ENCODE measurements at regions not wholly inside any gene's neighbourhood (a gene's known extent, or its start where the extent isn't known, plus 50 kb on each side); places are given as distances from the start of the nearest gene placed in this dataset.
"Not testable (repeated sequence)": the region's sequence is repeated elsewhere in the genome, so short reads cannot be mapped to it uniquely, and the experiment has no call there.

DNA sequence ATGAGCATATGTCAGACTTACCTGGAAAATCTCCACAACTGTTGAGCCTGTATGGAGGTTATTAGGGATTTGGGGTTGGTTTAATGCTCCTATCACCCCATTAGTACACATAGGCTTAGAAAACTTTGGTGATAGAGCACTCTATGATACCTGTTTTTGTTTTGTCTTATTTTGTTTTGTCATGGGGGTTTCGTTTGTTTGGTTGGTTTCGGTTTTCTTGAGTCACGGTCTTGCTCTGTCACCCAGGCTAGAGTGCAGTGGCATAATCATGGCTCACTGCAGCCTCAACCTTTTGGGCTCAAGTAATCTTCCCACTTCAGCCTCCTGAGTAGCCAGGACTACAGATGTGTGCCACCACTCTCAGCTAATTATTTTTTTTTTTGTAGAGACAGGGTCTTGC is 70.0 kb downstream of the MZT1 start:
- DNase-seq (ENCODE audit: low read depth): no peak

DNA sequence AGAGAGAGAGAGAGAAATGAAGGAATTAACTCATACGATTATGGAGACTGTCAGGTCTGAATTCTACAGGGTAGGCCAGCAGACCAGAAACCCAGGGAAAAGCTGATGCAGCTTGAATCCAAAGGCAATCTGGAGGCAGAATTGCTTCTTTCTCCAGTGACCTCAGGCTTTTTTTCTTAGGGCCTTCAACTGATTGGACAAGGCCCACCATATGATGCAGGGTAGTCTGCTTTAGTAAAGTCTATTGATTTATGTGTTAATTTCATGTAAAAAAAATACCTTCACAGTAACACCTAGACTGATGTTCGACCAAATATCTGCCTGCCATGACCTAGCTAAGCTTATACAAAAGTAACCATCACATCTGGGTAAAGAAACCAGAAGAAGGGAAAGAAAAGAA is 71.1 kb downstream of the MZT1 start:
- no peak for DNase-seq (ENCODE audit: low read depth)

DNA sequence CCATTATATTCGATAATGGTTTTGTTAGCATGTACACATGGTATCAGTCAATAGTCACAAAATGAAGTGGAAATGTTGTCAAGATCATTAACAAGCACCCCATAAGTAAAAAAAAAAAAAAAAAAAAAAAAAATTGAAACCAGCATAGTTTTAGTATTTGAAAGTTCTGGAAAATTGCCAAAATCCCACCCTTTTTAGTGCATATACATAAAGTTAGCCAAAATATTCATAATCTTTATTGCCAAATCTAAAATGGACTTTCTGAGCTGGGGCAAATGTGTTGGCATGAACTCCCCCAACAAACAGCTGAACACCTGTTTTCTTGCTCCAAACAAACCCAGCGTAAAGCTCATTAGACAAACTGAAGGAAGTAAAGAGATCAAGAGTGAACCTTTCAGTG is 73.9 kb downstream of the MZT1 start:
- no peak for DNase-seq (ENCODE audit: low read depth)

DNA sequence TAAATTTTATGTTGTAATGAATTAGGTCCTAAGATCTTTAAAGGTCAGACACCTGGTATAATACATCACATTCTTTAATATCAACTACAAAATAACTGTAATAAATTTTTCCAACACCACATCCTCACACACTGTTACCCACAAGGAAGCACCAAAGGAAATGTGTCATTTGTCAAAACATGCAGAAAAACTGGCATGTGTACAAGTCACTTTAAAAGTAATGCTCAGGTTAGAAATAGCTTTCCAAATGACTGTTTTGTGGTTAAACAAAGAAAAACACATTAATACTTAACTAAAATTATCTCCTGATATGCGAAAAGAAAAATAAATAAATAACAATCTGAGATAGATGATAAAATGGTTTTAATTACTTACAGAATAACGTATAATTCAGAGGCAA is 74.7 kb downstream of the MZT1 start:
- DNase-seq (ENCODE audit: low read depth): no peak

DNA sequence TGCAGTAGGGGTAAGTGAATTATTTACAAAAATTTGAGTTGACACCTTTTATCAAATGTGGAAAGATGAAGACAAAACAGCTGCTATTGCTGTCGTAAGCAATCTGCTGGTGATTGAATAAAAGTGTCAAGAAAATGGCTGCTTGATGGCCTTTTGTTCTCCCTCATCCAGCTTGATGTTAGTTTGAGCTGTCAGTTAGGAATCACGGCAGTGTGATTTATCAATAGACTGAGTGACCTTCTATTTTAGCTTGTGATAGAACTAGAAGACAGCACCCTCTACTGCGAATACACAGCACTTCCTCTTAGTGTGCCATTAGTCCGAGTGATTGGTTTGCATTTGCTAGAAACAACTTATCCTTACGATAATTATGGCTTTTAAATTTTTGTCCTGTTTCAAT is 76.3 kb downstream of the MZT1 start:
- DNase-seq (ENCODE audit: low read depth): no peak

DNA sequence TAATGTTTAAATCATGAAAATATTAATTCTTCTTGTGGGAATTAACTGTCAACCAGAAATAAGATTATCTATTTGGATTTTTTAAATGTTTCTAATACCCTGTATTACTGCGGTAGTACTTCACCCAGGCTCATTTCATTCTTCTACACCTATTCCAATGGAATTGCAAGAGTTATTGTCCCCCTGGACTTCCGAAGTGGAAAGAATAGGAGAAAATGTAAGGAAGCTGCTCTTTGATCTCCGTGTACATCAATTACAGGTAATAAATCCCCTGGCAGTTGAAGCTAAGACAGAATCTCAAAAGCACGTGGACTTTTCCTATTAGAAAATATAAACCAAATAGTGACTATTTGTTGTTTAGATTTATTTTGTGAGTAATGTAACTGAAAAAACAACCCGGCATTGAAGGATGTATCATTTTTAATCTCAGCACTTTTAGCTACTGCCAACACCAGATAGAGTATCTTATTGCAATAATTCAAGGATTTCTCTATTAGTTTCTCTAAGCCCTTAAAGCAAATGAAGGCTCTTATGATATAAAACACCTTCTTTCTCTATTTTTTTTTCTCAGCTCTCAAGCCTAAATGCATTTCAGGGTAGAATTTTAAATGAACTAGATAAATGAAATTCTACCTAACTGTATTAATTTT is 77.3 kb downstream of the MZT1 start:
- no peak for DNase-seq (ENCODE audit: low read depth)

DNA sequence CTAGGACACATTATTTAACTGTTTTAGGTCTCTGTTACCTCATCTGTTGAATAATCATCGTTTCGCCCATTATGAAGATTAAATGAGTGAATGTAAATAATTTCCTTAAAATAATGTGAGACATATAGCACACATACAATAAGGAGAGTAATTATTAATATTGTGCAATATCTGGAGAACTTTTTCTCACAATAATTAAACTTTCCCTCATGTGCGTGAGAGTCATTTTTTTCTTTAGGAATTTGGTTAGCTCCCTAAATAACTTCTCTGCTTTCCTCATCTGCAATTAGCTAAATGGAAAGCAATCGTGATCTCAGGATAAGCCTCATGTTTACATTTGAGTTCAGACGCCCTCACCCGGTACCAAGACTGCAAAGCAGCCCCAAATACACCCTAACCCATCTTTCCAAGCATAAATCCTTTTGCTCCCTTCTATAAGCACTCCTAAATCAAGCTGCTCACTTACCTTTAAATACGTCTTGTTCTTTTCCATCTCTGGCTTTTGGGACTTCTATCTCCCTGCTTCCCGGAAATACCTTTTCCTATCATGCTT is 78.8 kb downstream of the MZT1 start:
- DNase-seq (ENCODE audit: low read depth): no peak

DNA sequence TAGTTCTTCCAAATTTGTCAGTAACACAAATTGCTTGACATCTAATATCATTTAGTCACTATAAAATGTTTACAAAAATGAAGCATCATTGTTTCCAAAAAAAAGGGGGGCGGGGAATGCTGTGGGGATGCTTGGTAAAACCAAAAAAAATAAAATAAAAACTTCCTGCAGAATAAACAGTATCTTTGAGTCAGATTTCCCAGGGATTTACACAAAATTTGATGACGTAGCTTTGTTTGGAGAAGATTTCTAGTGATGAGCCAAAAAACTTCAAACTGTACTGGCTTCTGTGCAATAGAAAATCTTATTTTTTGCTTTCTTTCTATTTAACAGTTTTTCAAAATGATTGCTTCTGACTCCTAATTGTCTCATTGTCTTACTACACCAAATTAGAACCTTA is 80.0 kb downstream of the MZT1 start:
- no peak for DNase-seq (ENCODE audit: low read depth)

DNA sequence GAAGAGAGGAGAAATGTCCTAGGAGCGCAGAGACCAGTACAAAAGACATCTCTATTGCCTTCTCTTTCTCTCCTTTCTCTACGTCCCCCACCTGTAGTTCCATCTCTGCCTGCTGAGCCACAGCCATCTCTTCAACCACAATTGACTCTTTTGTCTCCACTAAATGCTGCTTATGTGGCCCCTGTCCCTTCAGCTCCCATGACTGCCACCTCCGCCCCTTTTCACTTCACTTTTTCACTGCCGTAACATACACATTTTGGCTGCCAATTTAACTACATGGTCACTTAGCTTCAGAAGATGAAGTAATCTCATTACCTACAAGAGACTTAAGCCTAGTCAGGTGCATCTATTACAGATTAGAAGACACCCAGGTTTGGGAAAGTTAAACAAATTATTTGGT is 81.9 kb downstream of the MZT1 start:
- no peak for DNase-seq (ENCODE audit: low read depth)

DNA sequence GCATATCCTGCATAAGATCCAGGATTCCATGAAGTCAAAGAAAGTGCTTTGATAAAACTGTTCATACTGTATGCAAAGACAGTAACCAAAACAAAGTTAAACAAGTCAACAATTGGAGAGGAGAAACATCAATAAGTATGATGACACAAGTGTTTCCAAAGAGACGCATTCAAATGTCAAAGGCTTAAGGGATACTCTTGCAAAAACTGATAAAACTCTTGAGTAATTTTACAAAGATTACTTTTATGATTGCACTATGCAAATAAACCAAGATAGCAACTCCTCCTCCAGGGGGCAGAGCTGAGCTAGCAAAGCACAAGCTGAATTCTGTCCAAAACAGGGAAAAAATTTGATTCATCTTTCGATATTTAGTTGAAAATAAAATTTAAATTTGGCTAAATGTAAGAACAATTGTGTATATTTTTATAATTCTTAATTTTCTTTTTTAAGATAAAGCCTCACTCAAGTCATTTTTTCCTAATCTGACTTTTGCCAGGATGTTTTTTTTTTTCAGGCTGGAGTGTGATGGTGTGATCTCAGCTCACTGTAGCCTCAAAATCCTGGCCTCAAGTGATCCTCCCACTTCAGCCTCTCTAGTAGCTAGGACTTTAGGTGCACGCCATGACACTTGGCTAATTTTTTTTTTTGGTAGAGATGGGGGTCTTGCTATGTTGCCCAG is 84.0 kb downstream of the MZT1 start:
- peak; percentile 23 for DNase-seq (ENCODE audit: low read depth)

DNA sequence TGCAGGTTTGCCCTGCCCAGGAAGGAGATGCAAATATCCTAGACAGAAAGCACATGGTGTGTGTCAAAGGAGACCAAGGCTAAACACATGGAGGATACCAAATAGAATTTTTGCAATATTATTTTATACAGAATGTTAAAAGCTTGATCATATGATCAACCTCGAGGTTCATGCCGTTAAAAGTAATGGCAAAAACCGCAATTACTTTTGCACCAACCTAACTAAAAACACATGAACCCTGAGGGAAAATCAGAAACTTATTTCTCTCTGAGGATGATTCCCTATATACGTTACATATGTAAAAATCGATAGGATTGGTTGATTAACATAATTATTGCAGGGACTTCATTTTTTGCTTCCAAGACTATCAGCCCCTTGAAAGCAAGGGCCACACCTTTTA is 88.1 kb downstream of the MZT1 start:
- DNase-seq (ENCODE audit: low read depth): no peak

DNA sequence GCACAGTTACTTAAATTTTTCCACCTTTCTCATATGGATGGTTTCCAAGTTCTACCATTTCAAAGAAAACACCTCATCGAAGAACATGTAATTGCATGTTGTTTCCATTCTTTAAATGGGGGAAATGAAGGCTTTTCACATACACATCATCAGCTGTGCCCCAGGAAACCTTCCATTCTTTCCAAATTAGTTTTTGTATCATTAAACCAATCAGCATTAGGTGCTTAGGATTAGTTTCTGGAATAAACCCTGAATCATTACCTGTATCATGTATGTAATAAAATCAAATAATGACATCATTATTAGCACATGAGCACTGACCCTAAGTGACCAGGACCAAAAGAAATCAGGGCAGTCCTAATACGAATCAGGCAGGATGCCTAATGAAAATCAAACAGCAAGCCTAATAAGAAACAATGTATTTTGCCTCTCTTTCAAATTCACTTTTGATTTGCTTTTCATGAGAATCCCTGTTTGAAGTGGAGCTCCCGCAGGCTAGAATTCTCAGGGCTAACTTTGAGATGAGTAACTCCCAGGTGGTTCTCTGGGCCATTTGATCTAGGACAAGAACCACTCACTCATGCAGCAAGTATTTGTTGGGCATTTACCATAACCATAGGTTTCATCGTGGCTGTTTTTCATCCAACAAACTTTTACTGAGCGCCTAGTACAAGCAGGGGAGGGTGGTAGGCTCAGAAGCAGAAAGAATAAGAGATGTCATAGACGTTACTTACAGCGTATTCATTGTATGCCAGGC is 89.2 kb downstream of the MZT1 start:
- DNase-seq (ENCODE audit: low read depth): no peak

DNA sequence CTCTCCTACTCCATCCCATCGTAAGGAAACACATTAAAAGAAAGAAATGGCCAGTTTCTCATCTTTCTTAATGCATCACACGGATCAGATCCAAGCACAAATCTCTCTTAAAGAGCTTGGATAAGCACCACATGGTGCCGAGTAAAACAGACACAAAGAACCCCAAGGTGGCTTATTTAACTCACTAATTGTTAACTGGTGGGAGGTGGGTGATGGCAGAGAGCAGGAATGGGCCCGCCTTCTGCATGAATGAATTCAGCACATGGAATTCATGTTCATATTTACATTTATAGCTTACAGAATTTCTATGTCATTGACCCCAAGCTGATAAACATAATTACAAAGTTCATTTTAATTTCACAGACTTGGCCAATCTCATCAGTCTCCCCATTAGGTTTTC is 89.9 kb downstream of the MZT1 start:
- DNase-seq (ENCODE audit: low read depth): no peak

DNA sequence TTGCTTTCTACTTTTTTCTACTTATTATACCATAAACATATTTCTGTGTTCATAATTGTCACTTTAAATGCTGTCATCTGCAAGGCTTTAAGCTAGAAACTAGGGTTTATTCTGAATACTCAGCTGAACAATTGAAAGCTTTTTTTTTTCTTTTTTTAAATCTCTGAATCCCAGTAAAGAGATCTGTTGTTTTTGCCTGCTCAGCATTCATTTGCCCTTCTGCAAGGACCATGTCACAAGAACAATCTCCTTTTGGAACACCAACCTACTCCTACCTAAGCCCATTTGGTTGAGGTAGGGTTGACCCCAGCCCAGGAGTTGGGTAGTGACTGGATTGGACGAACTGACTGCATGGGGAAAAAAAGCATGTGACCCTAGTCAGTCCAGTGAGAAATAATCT is 92.6 kb downstream of the MZT1 start:
- DNase-seq (ENCODE audit: low read depth): no peak

DNA sequence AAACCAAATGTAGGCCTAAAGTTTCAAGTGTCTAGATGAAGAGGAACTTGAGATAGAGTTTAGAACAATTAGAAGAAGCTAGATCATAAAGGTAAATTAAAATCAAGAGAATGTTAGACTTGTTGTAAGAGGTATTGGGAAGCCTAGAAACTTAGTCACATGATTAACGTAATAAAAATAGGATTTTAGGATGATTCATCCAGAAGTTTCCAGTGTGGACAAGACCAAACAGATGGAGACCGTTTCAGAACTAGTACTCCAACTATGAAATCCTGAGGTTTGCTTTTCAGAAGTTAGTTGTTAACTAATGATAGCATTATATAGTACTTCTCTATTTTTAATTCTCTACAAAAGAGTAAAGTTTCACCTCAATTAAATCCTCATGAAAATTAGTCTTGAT is 104.9 kb downstream of the MZT1 start:
- no peak for DNase-seq (ENCODE audit: low read depth)

DNA sequence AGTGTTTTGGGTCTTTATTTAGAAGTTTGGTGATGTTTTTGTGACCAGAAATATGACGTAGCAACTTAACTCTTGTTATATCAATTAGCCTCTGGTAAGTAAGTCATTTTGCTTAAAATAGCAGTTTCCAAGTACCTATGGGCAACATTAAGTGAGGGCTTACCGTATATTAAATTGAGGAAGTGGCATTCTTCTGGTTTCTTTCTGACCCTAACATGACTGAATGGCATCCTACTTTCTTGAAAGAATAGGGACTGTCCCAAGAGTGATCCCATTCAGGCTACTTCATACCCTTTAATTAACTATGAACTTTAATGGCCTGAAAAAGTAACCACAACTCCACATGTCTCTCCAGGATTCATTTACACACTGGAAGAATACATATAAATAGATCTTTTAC is 106.6 kb downstream of the MZT1 start:
- DNase-seq (ENCODE audit: low read depth): no peak

DNA sequence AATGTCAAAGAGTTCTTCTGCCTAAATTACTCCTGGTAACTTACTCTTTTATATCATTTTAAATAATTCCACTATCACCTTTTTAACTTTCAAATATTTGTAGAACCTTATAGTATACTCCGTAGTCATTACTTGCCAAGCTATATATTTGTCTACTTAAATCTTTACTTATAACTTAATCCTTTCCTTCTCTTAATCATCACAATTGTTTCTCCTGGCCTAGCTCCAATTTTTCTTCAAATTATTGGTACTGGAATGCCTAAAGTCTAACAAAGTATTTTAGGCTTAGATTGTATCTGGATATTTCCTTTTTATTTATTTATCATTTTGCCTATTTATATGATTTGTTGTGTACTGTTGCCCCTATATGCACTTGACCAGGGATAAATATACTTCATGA is 109.5 kb downstream of the MZT1 start:
- DNase-seq (ENCODE audit: low read depth): no peak

DNA sequence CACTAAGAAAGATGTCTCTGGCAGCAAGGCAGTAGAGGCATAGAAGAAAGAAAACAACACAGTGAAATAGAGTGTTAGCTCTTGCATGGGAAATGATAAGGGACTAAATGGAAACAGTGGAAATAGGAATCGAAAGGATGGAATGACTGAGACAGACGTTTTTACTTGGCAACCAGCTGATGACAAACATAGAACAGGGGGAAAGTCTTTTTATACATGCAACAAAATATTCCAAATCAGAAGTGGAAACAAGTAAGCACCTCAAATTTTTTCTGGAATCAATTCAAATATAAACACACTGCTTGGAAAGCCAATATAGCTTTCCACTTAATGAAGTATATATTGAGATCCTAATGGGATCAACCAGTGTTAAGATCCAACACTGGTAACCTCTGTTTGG is 110.2 kb downstream of the MZT1 start:
- DNase-seq (ENCODE audit: low read depth): no peak

DNA sequence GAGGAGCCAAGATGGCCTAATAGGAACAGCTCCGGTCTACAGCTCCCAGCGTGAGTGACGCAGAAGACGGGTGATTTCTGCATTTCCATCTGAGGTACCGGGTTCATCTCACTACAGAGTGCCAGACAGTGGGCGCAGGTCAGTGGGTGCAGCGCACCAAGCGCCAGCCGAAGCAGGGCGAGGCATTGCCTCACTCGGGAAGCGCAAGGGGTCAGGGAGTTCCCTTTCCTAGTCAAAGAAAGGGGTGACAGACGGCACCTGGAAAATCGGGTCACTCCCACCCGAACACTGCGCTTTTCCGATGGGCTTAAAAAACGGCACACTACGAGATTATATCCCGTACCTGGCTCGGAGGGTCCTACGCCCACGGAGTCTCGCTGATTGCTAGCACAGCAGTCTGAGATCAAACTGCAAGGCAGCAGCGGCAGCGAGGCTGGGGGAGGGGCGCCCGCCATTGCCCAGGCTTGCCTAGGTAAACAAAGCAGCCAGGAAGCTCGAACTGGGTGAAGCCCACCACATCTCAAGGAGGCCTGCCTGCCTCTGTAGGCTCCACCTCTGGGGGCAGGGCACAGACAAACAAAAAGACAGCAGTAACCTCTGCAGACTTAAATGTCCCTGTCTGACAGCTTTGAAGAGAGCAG is 117.1 kb downstream of the MZT1 start:
- not testable (repeated sequence) for DNase-seq (ENCODE audit: low read depth)

DNA sequence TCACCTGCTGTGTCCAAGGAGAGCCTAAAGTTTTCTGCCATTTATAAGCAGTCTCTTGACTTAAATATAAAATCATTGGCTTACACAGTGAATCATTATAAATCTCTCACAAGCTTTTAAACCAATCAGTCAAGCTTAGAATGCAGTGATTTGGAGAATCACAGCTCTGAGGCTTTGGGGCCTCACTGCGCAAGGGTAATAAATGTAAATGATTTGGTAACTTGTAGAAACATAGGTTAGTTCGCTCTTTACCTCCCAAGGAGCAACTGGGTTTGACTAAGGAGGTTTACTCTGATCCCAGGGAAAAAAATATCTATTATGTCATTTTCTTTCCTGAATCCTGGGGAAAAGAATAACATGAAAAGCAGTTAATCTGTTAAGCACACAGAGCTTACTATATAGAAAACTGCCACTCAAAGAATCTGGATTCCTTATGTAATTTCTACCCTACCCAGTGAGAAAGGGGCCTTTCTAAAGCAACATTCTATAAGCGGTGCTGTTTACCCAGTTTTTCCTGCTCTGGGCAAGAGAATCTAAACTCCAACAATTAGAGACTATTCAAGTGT is 128.2 kb downstream of the MZT1 start:
- DNase-seq (ENCODE audit: low read depth): no peak

DNA sequence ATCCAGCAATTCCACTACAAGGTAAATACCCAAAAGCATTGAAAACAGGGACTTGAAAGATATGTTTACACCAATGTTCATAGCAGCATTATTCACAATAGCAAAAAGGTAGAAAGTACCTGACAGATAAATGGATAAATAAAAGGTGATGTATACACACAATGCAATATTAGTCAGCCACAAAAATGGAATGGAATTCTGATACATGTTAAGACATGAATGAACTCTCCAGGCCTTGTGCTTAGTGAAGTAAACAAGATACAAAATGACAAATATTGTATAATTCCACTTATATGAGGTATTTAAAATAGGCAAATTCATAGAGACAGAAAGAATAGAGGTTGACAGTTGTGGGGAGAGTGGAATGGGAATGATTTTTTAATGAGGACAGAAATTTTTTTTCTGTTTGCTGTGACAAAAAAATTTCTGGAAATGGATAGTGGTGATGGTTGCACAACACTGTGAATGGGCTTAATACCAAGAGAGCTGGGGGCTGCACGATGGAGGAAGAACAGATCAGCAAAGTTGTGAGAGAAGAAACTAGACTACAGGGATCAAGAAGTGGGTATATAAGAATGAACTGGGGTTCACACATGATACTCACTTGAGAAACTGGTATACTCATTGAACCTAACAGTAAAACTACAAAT is 137.2 kb downstream of the MZT1 start:
- no peak for DNase-seq (ENCODE audit: low read depth)

DNA sequence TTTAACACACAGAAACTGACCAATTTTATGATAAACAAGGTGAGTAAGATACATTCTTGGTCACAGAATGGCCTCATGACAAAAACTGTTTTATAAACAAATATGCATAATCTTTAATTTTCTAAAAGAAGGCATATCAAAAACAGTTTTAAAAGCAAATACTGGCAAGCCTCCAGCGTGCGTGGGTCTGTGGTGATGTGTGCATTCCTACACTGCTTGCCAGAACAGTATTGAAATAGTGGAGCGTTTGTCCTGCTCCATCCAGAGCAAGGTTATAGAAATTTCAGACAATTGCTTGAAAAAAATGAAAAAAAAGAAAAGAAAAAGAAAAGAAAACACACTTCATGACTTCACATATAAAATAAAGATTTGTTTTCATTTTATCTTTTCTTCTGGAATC is 140.9 kb downstream of the MZT1 start:
- no peak for DNase-seq (ENCODE audit: low read depth)

Measured in stromal cell of bone marrow (primary cell).